ENCODE measurements at regions not wholly inside any gene's neighbourhood (a gene's known extent, or its start where the extent isn't known, plus 50 kb on each side); places are given as distances from the start of the nearest gene placed in this dataset.

DNA sequence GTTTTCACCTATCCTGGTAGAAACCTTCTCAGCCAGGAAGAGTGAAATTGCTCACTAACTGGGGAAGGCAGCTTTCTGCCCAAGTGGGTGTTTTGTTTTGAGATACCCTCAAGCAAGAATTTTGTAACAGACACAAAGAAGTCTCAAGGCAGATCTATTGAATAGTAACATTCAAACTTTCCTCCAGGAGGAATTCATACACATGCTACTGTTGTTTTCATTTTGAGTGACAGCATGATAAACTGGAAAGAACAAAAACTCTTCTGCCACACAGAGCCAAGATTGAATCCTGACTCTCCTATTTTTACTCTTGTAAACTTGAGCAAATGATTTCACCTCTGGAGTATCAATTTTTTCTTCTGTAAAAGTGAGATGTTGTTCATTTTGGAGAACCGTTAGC lies 54.8 kb upstream of the MBNL1 start:
- TF ChIP-seq POLR2A (IDR thresholded peaks at IDR 0.05) = no peak
- TF ChIP-seq, protein P1, sequence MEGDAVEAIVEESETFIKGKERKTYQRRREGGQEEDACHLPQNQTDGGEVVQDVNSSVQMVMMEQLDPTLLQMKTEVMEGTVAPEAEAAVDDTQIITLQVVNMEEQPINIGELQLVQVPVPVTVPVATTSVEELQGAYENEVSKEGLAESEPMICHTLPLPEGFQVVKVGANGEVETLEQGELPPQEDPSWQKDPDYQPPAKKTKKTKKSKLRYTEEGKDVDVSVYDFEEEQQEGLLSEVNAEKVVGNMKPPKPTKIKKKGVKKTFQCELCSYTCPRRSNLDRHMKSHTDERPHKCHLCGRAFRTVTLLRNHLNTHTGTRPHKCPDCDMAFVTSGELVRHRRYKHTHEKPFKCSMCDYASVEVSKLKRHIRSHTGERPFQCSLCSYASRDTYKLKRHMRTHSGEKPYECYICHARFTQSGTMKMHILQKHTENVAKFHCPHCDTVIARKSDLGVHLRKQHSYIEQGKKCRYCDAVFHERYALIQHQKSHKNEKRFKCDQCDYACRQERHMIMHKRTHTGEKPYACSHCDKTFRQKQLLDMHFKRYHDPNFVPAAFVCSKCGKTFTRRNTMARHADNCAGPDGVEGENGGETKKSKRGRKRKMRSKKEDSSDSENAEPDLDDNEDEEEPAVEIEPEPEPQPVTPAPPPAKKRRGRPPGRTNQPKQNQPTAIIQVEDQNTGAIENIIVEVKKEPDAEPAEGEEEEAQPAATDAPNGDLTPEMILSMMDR (IDR thresholded peaks at IDR 0.05) = no peak
- TF ChIP-seq EP300 (IDR thresholded peaks at IDR 0.05) = no peak
- TF ChIP-seq POLR2AphosphoS5 (IDR thresholded peaks at IDR 0.05) = no peak
